ENCODE measurements at regions not wholly inside any gene's neighbourhood (a gene's known extent, or its start where the extent isn't known, plus 50 kb on each side); places are given as distances from the start of the nearest gene placed in this dataset.

DNA sequence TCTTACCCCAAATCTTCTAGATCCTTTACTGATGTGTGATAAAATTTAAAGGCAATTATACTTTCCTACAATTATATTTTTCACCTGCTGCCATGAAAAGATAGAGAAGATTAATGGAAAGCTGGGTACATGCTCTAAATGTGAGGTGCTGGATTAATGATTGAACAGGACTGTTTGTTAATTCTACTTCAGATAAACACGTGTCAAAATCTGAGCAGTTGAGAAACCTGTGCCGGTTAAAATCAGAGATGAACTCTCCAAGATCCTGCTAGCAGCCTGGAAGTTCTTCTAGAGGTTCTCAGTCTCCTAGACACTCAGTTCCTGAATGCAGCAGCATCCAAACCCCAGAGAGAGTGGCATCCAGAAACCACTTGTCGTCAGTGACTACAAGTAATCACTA lies 69.2 kb downstream of the INHBA start:
- no peak overlapping the region for H3K4me3 ChIP-seq (ENCODE audit: low read depth, low read length)
- H3K36me3 ChIP-seq: no peaks in the 10 kb centered on the region
- TF ChIP-seq, protein P1, sequence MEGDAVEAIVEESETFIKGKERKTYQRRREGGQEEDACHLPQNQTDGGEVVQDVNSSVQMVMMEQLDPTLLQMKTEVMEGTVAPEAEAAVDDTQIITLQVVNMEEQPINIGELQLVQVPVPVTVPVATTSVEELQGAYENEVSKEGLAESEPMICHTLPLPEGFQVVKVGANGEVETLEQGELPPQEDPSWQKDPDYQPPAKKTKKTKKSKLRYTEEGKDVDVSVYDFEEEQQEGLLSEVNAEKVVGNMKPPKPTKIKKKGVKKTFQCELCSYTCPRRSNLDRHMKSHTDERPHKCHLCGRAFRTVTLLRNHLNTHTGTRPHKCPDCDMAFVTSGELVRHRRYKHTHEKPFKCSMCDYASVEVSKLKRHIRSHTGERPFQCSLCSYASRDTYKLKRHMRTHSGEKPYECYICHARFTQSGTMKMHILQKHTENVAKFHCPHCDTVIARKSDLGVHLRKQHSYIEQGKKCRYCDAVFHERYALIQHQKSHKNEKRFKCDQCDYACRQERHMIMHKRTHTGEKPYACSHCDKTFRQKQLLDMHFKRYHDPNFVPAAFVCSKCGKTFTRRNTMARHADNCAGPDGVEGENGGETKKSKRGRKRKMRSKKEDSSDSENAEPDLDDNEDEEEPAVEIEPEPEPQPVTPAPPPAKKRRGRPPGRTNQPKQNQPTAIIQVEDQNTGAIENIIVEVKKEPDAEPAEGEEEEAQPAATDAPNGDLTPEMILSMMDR (IDR thresholded peaks at IDR 0.05; ENCODE audit: low read depth, low read length): no peak
- H3K27me3 ChIP-seq: no peaks in the 10 kb centered on the region
- H3K9me3 ChIP-seq: no peaks in the 10 kb centered on the region
- no peaks in the 10 kb centered on the region for H3K4me1 ChIP-seq
- no peak for DNase-seq

DNA sequence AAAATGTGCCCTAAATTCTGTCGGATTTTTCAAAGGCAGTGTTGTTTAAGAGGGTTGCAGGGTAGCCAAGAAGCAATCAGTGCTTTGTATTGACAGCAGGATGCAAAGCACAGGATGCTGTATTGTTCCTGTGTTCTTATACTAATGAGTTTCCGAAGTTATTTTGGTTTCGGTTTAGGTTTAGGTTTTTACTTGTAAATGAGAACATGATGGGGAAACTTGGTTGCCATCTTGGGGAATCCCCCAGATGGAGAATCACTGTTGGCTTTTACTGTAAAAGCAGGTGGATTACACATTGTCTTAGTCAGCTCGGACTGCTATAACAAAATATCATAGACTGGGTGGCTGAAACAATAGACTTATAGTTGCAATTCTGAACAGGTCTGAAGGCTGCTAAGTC lies 72.1 kb downstream of the INHBA start:
- TF ChIP-seq, protein P1 (IDR thresholded peaks at IDR 0.05; ENCODE audit: low read depth, low read length): no peak
- Histone ChIP-seq H3K4me1 (no peaks in the 10 kb centered on the region), H3K36me3 (no peaks in the 10 kb centered on the region), H3K27me3 (no peaks in the 10 kb centered on the region), H3K4me3 (ENCODE audit: low read depth, low read length) (no peak overlapping the region), H3K9me3 (no peaks in the 10 kb centered on the region)
- DNase-seq: no peak

DNA sequence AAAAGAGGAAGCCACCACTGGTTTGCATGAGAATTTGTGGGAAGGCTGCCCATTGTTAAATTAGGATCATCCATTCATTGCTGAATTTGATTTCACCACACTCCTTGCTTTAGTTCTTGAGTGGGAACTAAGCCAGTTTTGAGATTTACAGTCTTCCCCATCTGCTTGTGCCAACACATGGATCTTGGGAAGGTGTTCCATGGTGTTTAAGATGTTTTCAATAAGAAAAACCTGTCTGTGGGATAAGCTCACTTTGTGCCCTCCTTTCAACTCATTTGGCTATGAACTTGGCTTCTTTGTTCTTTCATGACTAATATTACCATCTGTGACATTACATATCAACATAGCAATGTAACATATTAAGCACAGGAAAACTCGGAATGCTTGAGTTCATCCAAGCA lies 73.2 kb downstream of the INHBA start:
- no peak for DNase-seq
- TF ChIP-seq, protein P1 (IDR thresholded peaks at IDR 0.05; ENCODE audit: low read depth, low read length): no peak
- no peaks in the 10 kb centered on the region for H3K4me1 ChIP-seq
- H3K27me3 ChIP-seq: no peaks in the 10 kb centered on the region
- H3K4me3 ChIP-seq (ENCODE audit: low read depth, low read length): no peak overlapping the region
- H3K36me3 ChIP-seq: no peaks in the 10 kb centered on the region
- no peaks in the 10 kb centered on the region for H3K9me3 ChIP-seq

DNA sequence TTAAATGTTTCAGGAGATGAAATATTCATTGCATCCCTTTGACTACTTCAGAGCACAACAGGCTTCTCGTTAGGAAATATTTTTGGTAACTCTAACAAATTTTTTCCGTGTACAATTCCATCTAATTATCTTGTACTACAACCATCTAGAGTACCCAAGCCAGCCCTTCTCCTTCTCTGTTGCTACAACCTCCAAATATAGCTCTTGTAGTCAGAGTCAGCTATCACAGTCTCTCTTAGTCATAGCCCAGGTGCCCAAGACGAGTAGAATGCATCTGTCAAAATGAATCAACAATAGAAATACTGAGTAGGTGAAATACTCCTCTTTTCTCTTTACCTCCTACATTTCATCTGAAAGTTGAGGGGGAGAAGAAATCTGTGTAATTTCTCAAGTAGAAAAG lies 74.0 kb downstream of the INHBA start:
- Histone ChIP-seq H3K36me3 (no peaks in the 10 kb centered on the region), H3K9me3 (no peaks in the 10 kb centered on the region), H3K4me3 (ENCODE audit: low read depth, low read length) (no peak overlapping the region), H3K27me3 (no peaks in the 10 kb centered on the region), H3K4me1 (no peaks in the 10 kb centered on the region)
- no peak for DNase-seq
- TF ChIP-seq, protein P1 (IDR thresholded peaks at IDR 0.05; ENCODE audit: low read depth, low read length): no peak

DNA sequence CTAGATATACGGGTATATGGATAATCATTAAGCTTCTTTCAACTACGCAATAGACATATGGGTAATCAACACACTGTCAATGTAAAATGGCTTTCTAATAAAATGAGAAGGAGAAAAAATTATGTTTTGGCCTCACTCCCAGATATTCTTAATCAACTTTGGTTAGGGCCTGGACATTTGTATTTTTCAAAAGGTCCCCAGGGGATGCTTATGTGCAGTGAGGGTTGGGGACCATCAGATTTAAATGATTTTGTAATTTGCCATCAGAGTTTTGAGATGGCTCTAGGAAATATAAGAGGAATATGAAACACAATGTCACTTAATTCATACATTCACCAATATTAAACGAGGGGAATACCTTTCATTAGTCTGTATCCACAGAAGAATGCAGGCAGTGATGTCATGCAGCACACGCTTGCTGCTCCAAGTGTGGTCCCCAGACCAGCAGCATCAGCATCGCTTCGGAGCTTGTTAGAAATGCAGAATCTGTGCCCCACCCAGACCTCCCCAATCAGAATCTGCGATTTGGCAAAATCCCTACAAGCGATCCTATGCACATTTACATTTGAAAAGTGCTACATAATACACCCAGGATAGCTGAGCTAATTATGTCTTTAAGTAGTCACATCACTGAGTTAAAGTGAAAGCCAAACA lies 75.1 kb downstream of the INHBA start:
- TF ChIP-seq, protein P1 (IDR thresholded peaks at IDR 0.05; ENCODE audit: low read depth, low read length): no peak
- no peak for DNase-seq
- Histone ChIP-seq H3K36me3 (no peaks in the 10 kb centered on the region), H3K4me1 (no peaks in the 10 kb centered on the region), H3K27me3 (no peaks in the 10 kb centered on the region), H3K4me3 (ENCODE audit: low read depth, low read length) (no peak overlapping the region), H3K9me3 (no peaks in the 10 kb centered on the region)

DNA sequence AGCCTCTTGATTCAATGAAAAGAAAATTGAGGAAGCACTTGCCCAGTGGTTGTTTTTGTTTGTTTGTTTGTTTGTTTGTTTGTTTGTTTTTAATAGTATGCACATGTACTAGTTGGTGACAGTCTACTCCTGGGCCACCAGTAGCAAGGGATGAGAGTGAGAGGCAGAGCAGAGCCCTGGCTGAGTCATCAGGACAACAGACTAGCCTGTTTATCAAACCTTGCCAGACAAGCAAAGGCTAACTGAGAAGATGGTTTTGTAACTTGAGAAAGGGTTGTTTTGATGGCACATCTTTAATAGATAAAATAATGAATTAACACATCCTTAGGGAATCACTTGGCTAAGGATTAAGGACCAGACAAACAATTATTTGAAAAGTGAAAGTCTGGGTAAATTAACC lies 78.1 kb downstream of the INHBA start:
- DNase-seq: no peak
- no peaks in the 10 kb centered on the region for H3K27me3 ChIP-seq
- H3K4me3 ChIP-seq (ENCODE audit: low read depth, low read length): no peak overlapping the region
- no peaks in the 10 kb centered on the region for H3K9me3 ChIP-seq
- TF ChIP-seq, protein P1 (IDR thresholded peaks at IDR 0.05; ENCODE audit: low read depth, low read length): no peak
- no peaks in the 10 kb centered on the region for H3K4me1 ChIP-seq
- no peaks in the 10 kb centered on the region for H3K36me3 ChIP-seq
